C4-2B (cell line): ENCODE measurements at regions not wholly inside any gene's neighbourhood (a gene's known extent, or its start where the extent isn't known, plus 50 kb on each side); places are given as distances from the start of the nearest gene placed in this dataset.

ENCODE experiments used
- H3K27ac ChIP-seq: fragments of 450-650 bp; 2 replicates; pipeline ENCODE4 v1.5.1; 2017
- ZFX ChIP-seq: fragments of 450-650 bp; IDR thresholded peaks from 2 replicates; pipeline ENCODE4 v1.6.1; 2017
- TF ChIP-seq, protein P1 (sequence below): fragments of 450-650 bp; conservative IDR thresholded peaks from 2 replicates; pipeline ENCODE4 v1.5.1; 2017; ENCODE audit warnings: mild to moderate bottlenecking

DNA sequence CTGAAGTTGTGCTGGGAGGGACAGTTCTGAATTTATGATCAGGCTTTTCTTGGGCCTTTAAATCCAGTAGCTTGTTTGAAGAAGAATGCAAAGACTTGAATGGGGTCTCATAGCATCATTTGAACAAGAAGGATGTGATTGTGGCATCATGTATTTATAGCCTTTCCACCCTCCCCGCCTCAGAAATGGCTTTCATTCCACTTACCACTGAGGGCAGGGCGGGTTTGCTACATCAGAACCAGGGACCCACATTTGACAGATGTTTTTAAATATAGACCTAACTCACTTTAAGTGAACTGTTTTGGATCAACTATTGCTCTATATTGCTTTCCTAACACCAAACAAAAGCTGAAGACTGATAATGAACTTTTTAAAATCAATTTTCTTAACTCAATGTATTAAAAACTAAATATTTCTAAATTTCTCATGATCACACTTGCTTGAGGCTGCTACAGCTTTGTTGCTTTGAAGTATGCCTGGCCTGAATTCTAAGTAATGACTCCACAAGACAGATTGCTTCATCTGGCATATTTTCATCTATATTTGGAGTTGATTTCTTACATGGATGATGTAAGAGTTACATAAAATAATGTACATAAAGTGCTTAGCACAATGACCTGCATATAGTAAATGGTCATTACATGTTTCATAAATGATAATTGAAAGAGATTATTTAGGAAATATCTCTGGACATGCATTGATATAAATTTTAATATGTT lies 1552.9 kb upstream of the SLC39A10 start:
- no peak overlapping the region for H3K27ac ChIP-seq
- TF ChIP-seq ZFX = no peak

DNA sequence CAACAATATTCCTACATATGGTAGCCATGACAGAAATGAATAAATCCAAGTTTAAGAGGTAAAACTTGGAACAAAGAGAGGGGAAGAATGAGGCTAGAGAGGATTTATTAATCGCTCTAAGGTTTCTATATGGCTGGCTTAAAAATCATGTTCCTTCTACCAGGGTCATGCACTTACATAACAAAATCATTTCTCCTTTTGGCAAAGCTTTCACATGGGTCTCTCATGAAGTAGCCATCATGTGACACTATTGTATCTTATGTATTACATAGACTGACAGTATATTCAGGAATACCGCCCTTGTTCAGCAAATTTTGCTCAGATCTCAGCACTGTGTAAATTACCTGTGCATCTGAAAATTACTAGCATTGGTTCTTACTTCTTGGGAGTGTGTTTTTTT lies 1554.5 kb upstream of the SLC39A10 start:
- TF ChIP-seq, protein P1, sequence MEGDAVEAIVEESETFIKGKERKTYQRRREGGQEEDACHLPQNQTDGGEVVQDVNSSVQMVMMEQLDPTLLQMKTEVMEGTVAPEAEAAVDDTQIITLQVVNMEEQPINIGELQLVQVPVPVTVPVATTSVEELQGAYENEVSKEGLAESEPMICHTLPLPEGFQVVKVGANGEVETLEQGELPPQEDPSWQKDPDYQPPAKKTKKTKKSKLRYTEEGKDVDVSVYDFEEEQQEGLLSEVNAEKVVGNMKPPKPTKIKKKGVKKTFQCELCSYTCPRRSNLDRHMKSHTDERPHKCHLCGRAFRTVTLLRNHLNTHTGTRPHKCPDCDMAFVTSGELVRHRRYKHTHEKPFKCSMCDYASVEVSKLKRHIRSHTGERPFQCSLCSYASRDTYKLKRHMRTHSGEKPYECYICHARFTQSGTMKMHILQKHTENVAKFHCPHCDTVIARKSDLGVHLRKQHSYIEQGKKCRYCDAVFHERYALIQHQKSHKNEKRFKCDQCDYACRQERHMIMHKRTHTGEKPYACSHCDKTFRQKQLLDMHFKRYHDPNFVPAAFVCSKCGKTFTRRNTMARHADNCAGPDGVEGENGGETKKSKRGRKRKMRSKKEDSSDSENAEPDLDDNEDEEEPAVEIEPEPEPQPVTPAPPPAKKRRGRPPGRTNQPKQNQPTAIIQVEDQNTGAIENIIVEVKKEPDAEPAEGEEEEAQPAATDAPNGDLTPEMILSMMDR = no peak
- TF ChIP-seq ZFX = no peak
- H3K27ac ChIP-seq = no peak overlapping the region

DNA sequence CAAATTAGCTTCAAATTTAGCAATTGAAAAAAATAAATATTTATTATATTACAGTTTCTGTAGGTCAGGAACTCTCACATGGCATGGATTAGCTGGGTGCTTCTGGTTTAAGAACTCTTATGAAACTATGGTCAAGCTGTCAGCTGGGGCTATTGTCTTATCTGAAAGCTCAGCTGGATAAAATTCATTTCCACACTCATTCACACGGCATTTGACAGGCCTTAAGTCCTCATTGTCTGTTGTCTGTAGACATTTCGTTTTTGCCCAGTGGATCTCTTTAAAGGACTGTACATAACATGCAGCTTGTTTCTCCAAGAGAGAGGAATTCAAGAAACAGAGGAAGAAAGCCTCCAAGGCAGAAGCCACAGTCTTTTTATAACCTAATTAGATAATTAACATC lies 1556.8 kb upstream of the SLC39A10 start:
- TF ChIP-seq, protein P1 = no peak
- no peak for TF ChIP-seq ZFX
- no peak overlapping the region for H3K27ac ChIP-seq

DNA sequence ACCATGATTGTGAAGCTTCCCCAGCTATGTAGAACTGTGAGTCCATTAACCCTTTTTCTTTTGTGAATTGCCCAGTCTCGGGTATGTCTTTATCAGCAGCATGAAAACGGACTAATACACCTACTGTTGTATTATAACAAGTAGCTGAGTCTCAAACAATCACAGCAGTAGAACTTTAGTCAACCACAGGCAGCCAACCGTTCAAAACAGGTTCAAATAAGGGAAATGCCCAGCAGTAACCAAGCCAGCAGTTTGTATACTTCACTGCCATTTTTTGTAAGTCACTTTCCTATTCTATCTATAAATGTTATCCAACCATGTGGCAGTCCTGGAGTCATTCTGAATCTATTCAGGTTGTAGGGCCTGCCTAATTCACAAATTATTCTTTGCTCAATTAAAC lies 1560.6 kb upstream of the SLC39A10 start:
- TF ChIP-seq, protein P1 = no peak
- no peak for TF ChIP-seq ZFX
- no peak overlapping the region for H3K27ac ChIP-seq

DNA sequence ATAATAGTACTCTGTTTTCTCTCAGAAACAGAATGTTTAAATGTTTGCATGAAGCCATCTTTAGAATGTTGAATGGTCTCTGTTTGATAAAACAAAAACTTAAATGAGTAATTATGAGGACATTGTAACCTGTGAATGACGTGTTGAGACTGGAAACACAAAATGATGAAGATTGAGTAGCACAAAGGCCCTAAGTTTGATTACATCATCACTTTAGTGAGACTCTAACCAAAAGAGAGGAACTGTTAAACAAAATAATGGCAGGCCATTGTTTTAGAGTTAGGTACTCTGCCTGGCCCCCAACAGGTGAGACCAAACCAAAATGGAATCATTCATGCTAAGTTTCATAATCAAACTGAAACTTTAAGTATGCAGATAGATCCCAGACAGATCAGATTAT lies 1561.7 kb upstream of the SLC39A10 start:
- H3K27ac ChIP-seq = no peak overlapping the region
- TF ChIP-seq, protein P1 = no peak
- TF ChIP-seq ZFX = no peak

DNA sequence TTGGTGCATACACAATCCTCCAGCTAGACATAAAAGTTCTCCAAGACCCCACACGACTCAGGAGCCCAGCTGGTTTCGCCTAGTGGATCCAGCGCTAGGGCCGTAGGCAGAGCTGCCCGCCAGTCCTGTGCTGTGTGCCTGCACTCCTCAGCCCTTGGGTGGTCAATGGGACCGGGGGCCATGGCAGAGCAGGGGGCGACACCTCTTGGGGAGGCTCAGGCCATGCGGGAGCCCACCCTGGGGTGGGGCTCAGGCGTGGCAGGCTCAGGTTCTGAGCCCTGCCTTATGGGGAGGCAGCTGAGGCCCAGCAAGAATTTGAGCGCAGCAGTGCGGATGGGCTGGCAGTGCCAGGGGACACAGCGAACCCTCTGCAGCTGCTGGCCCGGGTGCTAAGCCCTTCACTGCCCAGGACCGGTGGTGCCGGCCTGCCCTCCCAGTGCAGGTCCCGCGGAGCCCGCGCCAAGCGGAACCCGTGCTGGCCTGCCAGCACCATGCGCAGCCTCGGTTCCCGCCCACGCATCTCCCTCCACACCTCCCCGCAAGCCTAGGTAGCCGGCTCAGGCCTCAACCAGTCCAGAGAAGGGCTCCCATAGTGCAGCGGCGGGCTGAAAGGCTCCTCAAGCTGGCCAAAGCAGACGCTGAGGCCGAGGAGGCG lies 1566.6 kb upstream of the SLC39A10 start:
- no peak overlapping the region for H3K27ac ChIP-seq
- TF ChIP-seq, protein P1 = no peak
- TF ChIP-seq ZFX = no peak

DNA sequence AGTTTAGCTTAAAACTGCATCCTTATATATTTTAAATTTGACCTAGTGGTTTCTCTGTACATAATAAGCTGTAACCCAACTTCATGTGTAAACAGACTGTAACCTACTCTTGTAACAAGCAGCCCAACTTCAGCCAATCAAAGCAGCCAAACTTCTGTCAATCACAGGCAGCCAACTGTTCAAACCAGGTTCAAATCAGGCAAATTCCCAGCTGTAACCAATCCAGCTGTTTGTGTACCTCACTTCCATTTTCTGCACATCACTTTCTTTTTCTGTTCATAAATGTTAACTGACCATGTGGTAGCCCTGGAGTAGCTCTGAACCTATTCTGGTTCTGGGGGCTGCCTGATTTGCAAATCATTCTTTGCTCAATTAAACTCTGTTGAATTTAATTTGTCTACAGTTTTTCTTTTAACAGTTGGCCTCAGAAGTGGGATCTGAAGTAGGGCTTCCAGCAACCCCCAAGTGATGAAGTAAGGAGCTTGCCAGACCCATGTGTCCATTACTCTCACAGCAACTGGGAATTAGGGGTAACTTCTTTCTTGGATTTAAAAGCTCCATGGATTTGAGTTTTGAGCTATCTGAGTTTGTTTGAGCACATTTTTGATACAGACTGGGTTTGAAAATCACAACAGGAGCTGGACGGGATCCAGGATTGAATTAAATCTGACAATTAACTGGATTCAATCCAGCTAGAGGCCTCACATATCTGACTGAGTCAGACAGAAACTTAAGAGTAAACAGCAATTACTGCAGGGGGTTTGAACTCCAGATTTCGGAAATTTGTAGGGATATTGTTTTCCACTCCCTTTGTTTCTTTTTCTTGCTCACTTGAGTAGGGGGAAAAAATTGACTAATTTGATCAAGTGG lies 1569.7 kb upstream of the SLC39A10 start:
- H3K27ac ChIP-seq = no peak overlapping the region
- TF ChIP-seq, protein P1 = no peak
- TF ChIP-seq ZFX = no peak
